ENCODE measurements at regions not wholly inside any gene's neighbourhood (a gene's known extent, or its start where the extent isn't known, plus 50 kb on each side); places are given as distances from the start of the nearest gene placed in this dataset.

- H3K4me1 Mint-ChIP-seq (ENCODE audit: low read depth, unreplicated experiment), result peaks cover 13% of the 10 kb centered on the region
- no peaks in the 10 kb centered on the region for H3K27me3 Mint-ChIP-seq (ENCODE audit: low read depth, unreplicated experiment)
- no peak overlapping the region for H3K27ac Mint-ChIP-seq (ENCODE audit: unreplicated experiment)
- Histone ChIP-seq H3K36me3 (ENCODE audit: insufficient read depth, low read length) (no peaks in the 10 kb centered on the region), H3K27ac (ENCODE audit: low read depth, low read length) (no peak overlapping the region), H3K4me1 (ENCODE audit: insufficient read depth, low read length) (peaks cover 7% of the 10 kb centered on the region), H3K27me3 (ENCODE audit: insufficient read depth, low read length) (no peaks in the 10 kb centered on the region), H2AFZ (ENCODE audit: low read depth, low read length) (no peak overlapping the region), H4K20me1 (ENCODE audit: insufficient read depth, low read length) (no peaks in the 10 kb centered on the region), H3K4me3 (ENCODE audit: insufficient read depth, low read depth, low read length) (no peak overlapping the region), H3K9me3 (ENCODE audit: insufficient read depth, low read depth, low read length) (no peaks in the 10 kb centered on the region), H3K79me2 (ENCODE audit: insufficient read depth, low read length) (no peaks in the 10 kb centered on the region), H3K9ac (ENCODE audit: low read length) (no peak overlapping the region), H3K4me2 (ENCODE audit: low read length) (peak overlapping the region; percentile 45)
- H3K9me3 Mint-ChIP-seq (ENCODE audit: unreplicated experiment), result no peaks in the 10 kb centered on the region
- no peak for DNase-seq (ENCODE audit: low read depth)
- no peak for FAIRE-seq
- no peak overlapping the region for H3K4me3 Mint-ChIP-seq (ENCODE audit: unreplicated experiment)
- no peaks in the 10 kb centered on the region for H3K36me3 Mint-ChIP-seq (ENCODE audit: low read depth, unreplicated experiment)
- TF ChIP-seq EZH2 (IDR thresholded peaks at IDR 0.05; ENCODE audit: insufficient read depth, low read length) (no peak), CTCF (IDR thresholded peaks at IDR 0.05; ENCODE audit: insufficient read depth, low read depth, low read length) (no peak)
Observed at GRCh38 chr2:196391149-196391479, 219.7 kb upstream of the STK17B start.

- Mint-ChIP-seq H3K4me1 (ENCODE audit: low read depth, unreplicated experiment) (peaks cover 33% of the 10 kb centered on the region), H3K27me3 (ENCODE audit: low read depth, unreplicated experiment) (no peaks in the 10 kb centered on the region), H3K27ac (ENCODE audit: unreplicated experiment) (peak overlapping the region; percentile 100), H3K4me3 (ENCODE audit: unreplicated experiment) (no peak overlapping the region), H3K9me3 (ENCODE audit: unreplicated experiment) (no peaks in the 10 kb centered on the region), H3K36me3 (ENCODE audit: low read depth, unreplicated experiment) (no peaks in the 10 kb centered on the region)
- no peaks in the 10 kb centered on the region for H4K20me1 ChIP-seq (ENCODE audit: insufficient read depth, low read length)
- DNase-seq (ENCODE audit: low read depth), result no peak
- H2AFZ ChIP-seq (ENCODE audit: low read depth, low read length), result peak overlapping the region; percentile 37
- peaks cover 33% of the 10 kb centered on the region for H3K4me1 ChIP-seq (ENCODE audit: insufficient read depth, low read length)
- H3K4me3 ChIP-seq (ENCODE audit: insufficient read depth, low read depth, low read length), result no peak overlapping the region
- H3K9me3 ChIP-seq (ENCODE audit: insufficient read depth, low read depth, low read length), result no peaks in the 10 kb centered on the region
- no peaks in the 10 kb centered on the region for H3K79me2 ChIP-seq (ENCODE audit: insufficient read depth, low read length)
- H3K27ac ChIP-seq (ENCODE audit: low read depth, low read length), result peak overlapping the region; percentile 90
- no peak overlapping the region for H3K4me2 ChIP-seq (ENCODE audit: low read length)
- FAIRE-seq, result no peak
- no peaks in the 10 kb centered on the region for H3K36me3 ChIP-seq (ENCODE audit: insufficient read depth, low read length)
- H3K27me3 ChIP-seq (ENCODE audit: insufficient read depth, low read length), result no peaks in the 10 kb centered on the region
- no peak overlapping the region for H3K9ac ChIP-seq (ENCODE audit: low read length)
- TF ChIP-seq EZH2 (IDR thresholded peaks at IDR 0.05; ENCODE audit: insufficient read depth, low read length) (no peak), CTCF (IDR thresholded peaks at IDR 0.05; ENCODE audit: insufficient read depth, low read depth, low read length) (no peak)
Observed at GRCh38 chr2:196399096-196399495, 227.7 kb upstream of the STK17B start.

- no peaks in the 10 kb centered on the region for H3K9me3 ChIP-seq (ENCODE audit: insufficient read depth, low read depth, low read length)
- peaks cover 38% of the 10 kb centered on the region for H3K4me1 ChIP-seq (ENCODE audit: insufficient read depth, low read length)
- peak overlapping the region; percentile 90 for H3K27ac ChIP-seq (ENCODE audit: low read depth, low read length)
- TF ChIP-seq EZH2 (IDR thresholded peaks at IDR 0.05; ENCODE audit: insufficient read depth, low read length), result no peak
- no peak for TF ChIP-seq CTCF (IDR thresholded peaks at IDR 0.05; ENCODE audit: insufficient read depth, low read depth, low read length)
- peaks cover 33% of the 10 kb centered on the region for H3K4me1 Mint-ChIP-seq (ENCODE audit: low read depth, unreplicated experiment)
- H3K27me3 Mint-ChIP-seq (ENCODE audit: low read depth, unreplicated experiment), result no peaks in the 10 kb centered on the region
- H3K4me2 ChIP-seq (ENCODE audit: low read length), result peak overlapping the region; percentile 79
- no peaks in the 10 kb centered on the region for H3K27me3 ChIP-seq (ENCODE audit: insufficient read depth, low read length)
- no peaks in the 10 kb centered on the region for H3K9me3 Mint-ChIP-seq (ENCODE audit: unreplicated experiment)
- peak overlapping the region; percentile 67 for H3K9ac ChIP-seq (ENCODE audit: low read length)
- peak overlapping the region; percentile 37 for H2AFZ ChIP-seq (ENCODE audit: low read depth, low read length)
- H3K4me3 Mint-ChIP-seq (ENCODE audit: unreplicated experiment), result no peak overlapping the region
- H4K20me1 ChIP-seq (ENCODE audit: insufficient read depth, low read length), result no peaks in the 10 kb centered on the region
- no peaks in the 10 kb centered on the region for H3K36me3 Mint-ChIP-seq (ENCODE audit: low read depth, unreplicated experiment)
- peak; percentile 97 for DNase-seq (ENCODE audit: low read depth)
- H3K27ac Mint-ChIP-seq (ENCODE audit: unreplicated experiment), result peak overlapping the region; percentile 100
- peak; percentile 93 for FAIRE-seq
- no peaks in the 10 kb centered on the region for H3K36me3 ChIP-seq (ENCODE audit: insufficient read depth, low read length)
- H3K4me3 ChIP-seq (ENCODE audit: insufficient read depth, low read depth, low read length), result no peak overlapping the region
- no peaks in the 10 kb centered on the region for H3K79me2 ChIP-seq (ENCODE audit: insufficient read depth, low read length)
Observed at GRCh38 chr2:196399722-196400691, 228.6 kb upstream of the STK17B start.
